GM12878 (cell line): ENCODE measurements at regions not wholly inside any gene's neighbourhood (a gene's known extent, or its start where the extent isn't known, plus 50 kb on each side); places are given as distances from the start of the nearest gene placed in this dataset.

ENCODE experiments used
- ATAC-seq: fragments of 200-7000 bp; cut with Tn5 transposase; 3 replicates; pipeline ENCODE4 v1.9.1; 2020; ENCODE audit warnings: mild to moderate bottlenecking, moderate library complexity
- BruUV-seq: library from RNA; stranded (reverse); fragments of 400-500 nt; replicated peaks from 2 replicates; lab custom pipeline; 2021; lab: Mats Ljungman, UMichigan
- CTCF ChIA-PET: fragments of 300-600 bp; sonication (Branson Sonifier 250); formaldehyde crosslinking; extraction: SDS; loops from one replicate; lab custom pipeline; 2021; ENCODE audit warnings: inconsistent platforms; lab: Yijun Ruan, JAX
- POLR2A ChIA-PET: fragments of 350-600 bp; formaldehyde crosslinking; extraction: SDS; loops from one replicate; lab custom pipeline; 2021; ENCODE audit warnings: inconsistent platforms; lab: Charles Lee
- RAD21 ChIA-PET: fragments of 300-600 bp; sonication (Branson Sonifier 250); formaldehyde crosslinking; loops from one replicate; lab custom pipeline; 2023; ENCODE audit warnings: antibody characterized with exemption; ENCODE audit not compliant: unreplicated experiment; lab: Charles Lee
- SMC1A ChIA-PET: fragments of 300-600 bp; sonication (Branson Sonifier 250); formaldehyde crosslinking; loops from one replicate; lab custom pipeline; 2023; ENCODE audit not compliant: unreplicated experiment, uncharacterized antibody; lab: Charles Lee
- DNase-seq: peaks from one replicate; pipeline ENCODE4 v3.0.0-alpha.2; 2011; ENCODE audit warnings: low read depth, low spot score
- FAIRE-seq: peaks from 3 replicates; lab custom pipeline; 2011; peaks lifted over from hg19 to GRCh38; lab: Jason Lieb, UNC
- H2AFZ ChIP-seq: 2 replicates; pipeline ENCODE4 v1.6.0; 2011; ENCODE audit warnings: low read depth, low read length, control low read depth; ENCODE audit not compliant: control insufficient read depth
- H3K27ac ChIP-seq: 2 replicates; pipeline ENCODE4 v1.5.1; 2011; ENCODE audit warnings: control low read depth; ENCODE audit not compliant: control insufficient read depth, insufficient read depth
- H3K27me3 ChIP-seq, 2 experiments: replicated peaks in 1 of 2; 2 replicates each; pipeline versions ENCODE4 v1.6.0 to v1.6.1; 2011; ENCODE audit warnings: low read length in 1 of 2; ENCODE audit not compliant: control insufficient read depth in 2 of 2, insufficient read depth in 2 of 2
- H3K36me3 ChIP-seq, 2 experiments: 2 replicates each; pipeline ENCODE4 v1.5.1; 2011; ENCODE audit warnings: low read length in 1 of 2; ENCODE audit not compliant: control insufficient read depth in 2 of 2, insufficient read depth in 2 of 2
- H3K4me1 ChIP-seq: 2 replicates; pipeline ENCODE4 v1.6.1; 2011; ENCODE audit warnings: mild to moderate bottlenecking, low read length, moderate library complexity, mixed read lengths; ENCODE audit not compliant: control insufficient read depth, insufficient read depth
- H3K4me2 ChIP-seq: 2 replicates; pipeline ENCODE4 v1.6.0; 2011; ENCODE audit warnings: control low read depth; ENCODE audit not compliant: control insufficient read depth, insufficient read depth
- H3K4me3 ChIP-seq: fragments of 200-600 bp; sonication (generic); 2 replicates; pipeline ENCODE4 v1.5.1; 2016
- H3K79me2 ChIP-seq: 2 replicates; pipeline ENCODE4 v1.6.0; 2011; ENCODE audit warnings: low read length; ENCODE audit not compliant: control insufficient read depth, insufficient read depth
- H3K9ac ChIP-seq: 2 replicates; pipeline ENCODE4 v1.8.0; 2011; ENCODE audit warnings: low read length, control low read depth, mixed read lengths; ENCODE audit not compliant: control insufficient read depth, insufficient read depth
- H3K9me3 ChIP-seq: replicated peaks from 3 replicates; pipeline ENCODE4 v1.5.1; 2011; ENCODE audit warnings: mild to moderate bottlenecking, low read length; ENCODE audit not compliant: control insufficient read depth, insufficient read depth
- H4K20me1 ChIP-seq: 2 replicates; pipeline ENCODE4 v1.6.0; 2011; ENCODE audit not compliant: control insufficient read depth, insufficient read depth
- ATF3 ChIP-seq: IDR thresholded peaks from 2 replicates; pipeline ENCODE4 v1.6.1; 2011; ENCODE audit warnings: low read depth, mild to moderate bottlenecking, low read length, moderate library complexity, borderline replicate concordance; ENCODE audit errors: extremely low read depth
- BACH1 ChIP-seq: fragments of 450-650 bp; IDR thresholded peaks from 2 replicates; pipeline ENCODE4 v1.6.1; 2017; ENCODE audit warnings: mild to moderate bottlenecking, borderline replicate concordance
- BCL11A ChIP-seq: IDR thresholded peaks from 2 replicates; pipeline ENCODE4 v1.6.1; 2011; ENCODE audit warnings: low read depth, low read length
- DPF2 ChIP-seq: fragments of 450-650 bp; IDR thresholded peaks from 2 replicates; pipeline ENCODE4 v1.6.1; 2017; ENCODE audit warnings: mild to moderate bottlenecking
- JUNB ChIP-seq: IDR thresholded peaks from 2 replicates; pipeline ENCODE4 v1.6.1; 2016; ENCODE audit warnings: antibody characterized with exemption, mild to moderate bottlenecking
- MYB ChIP-seq: fragments of 150-350 bp; IDR thresholded peaks from 2 replicates; pipeline ENCODE4 v1.6.1; 2014; ENCODE audit warnings: mild to moderate bottlenecking, low read depth, low read length, borderline replicate concordance
- NRF1 ChIP-seq: conservative IDR thresholded peaks from 2 replicates; pipeline ENCODE4 v1.6.1; 2011; ENCODE audit warnings: mild to moderate bottlenecking, low read depth, low read length, improper control_type of control experiment
- PAX5 ChIP-seq: IDR thresholded peaks from 2 replicates; pipeline ENCODE4 v1.6.1; 2011; ENCODE audit warnings: low read depth, low read length, borderline replicate concordance
- PML ChIP-seq: IDR thresholded peaks from 2 replicates; pipeline ENCODE4 v1.6.1; 2012; ENCODE audit warnings: low read length, inconsistent platforms
- RB1 ChIP-seq: fragments of 450-650 bp; formaldehyde crosslinking; IDR thresholded peaks from 2 replicates; pipeline ENCODE4 v1.6.1; 2017; ENCODE audit warnings: mild to moderate bottlenecking, borderline replicate concordance
- RUNX3 ChIP-seq: IDR thresholded peaks from 2 replicates; pipeline ENCODE4 v1.6.1; 2012; ENCODE audit warnings: low read length, inconsistent platforms
- SIN3A ChIP-seq: IDR thresholded peaks from 2 replicates; pipeline ENCODE4 v1.6.1; 2012; ENCODE audit warnings: low read depth, low read length, improper control_type of control experiment
- TCF3 ChIP-seq: IDR thresholded peaks from 2 replicates; pipeline ENCODE4 v1.6.1; 2012; ENCODE audit warnings: low read depth, mild to moderate bottlenecking, low read length, borderline replicate concordance; ENCODE audit not compliant: insufficient read depth
- YY1 ChIP-seq: IDR thresholded peaks from 2 replicates; pipeline ENCODE4 v1.6.1; 2011; ENCODE audit warnings: low read depth, mild to moderate bottlenecking, low read length
- ZNF274 ChIP-seq: IDR thresholded peaks from one replicate; pipeline ENCODE4 v1.8.0; 2011; ENCODE audit not compliant: insufficient read length, insufficient read depth
- WGBS: methylation state at CpG from one replicate; pipeline ENCODE4 v1.1.6; 2016; ENCODE audit warnings: low lambda C conversion rate; ENCODE audit not compliant: insufficient replicate concordance, insufficient coverage; ENCODE audit errors: missing lambda C conversion rate; 5-methylcytosine and 5-hydroxymethylcytosine counted together
- in situ Hi-C: fragments of 300-500 bp; cut with MboI; formaldehyde crosslinking; loops from 9 replicates; pipeline ENCODE4 v1.14.3; 2018; ENCODE audit warnings: mixed read lengths
- intact Hi-C: fragments of 100-400 bp; cut with micrococcal nuclease; formaldehyde crosslinking; loops from one replicate; pipeline ENCODE4 v1.14.2; 2022; ENCODE audit not compliant: unreplicated experiment
- TF ChIP-seq, protein P1 (sequence below): fragments of 450-650 bp; IDR thresholded peaks from 2 replicates; pipeline ENCODE4 v1.6.1; 2017; ENCODE audit warnings: mild to moderate bottlenecking, low read depth, inconsistent platforms; ENCODE audit not compliant: poor library complexity, severe bottlenecking

GRCh38 chr5:54740141-54740540, 222.6 kb downstream of the SNX18 start:
- RAD21 ChIA-PET, result no interaction called here
- WGBS, result 21% methylated on average over 5 of the region's 5 CpGs

More at GRCh38 chr5:54740141-54740540, 222.6 kb downstream of the SNX18 start:
- H3K9me3 ChIP-seq, result no peaks in the 10 kb centered on the region
- H3K79me2 ChIP-seq, result no peaks in the 10 kb centered on the region
- no peaks in the 10 kb centered on the region for H4K20me1 ChIP-seq
- no peak overlapping the region for H3K4me2 ChIP-seq
- POLR2A ChIA-PET, result no interaction called here
- intact Hi-C loops (no loop called here), in situ Hi-C loops (no loop called here)
- H3K27ac ChIP-seq, result no peak overlapping the region
- H3K4me1 ChIP-seq, result peaks cover 12% of the 10 kb centered on the region
- no peaks in the 10 kb centered on the region for H3K36me3 ChIP-seq
- no peak for TF ChIP-seq ATF3
- TF ChIP-seq, protein P1, sequence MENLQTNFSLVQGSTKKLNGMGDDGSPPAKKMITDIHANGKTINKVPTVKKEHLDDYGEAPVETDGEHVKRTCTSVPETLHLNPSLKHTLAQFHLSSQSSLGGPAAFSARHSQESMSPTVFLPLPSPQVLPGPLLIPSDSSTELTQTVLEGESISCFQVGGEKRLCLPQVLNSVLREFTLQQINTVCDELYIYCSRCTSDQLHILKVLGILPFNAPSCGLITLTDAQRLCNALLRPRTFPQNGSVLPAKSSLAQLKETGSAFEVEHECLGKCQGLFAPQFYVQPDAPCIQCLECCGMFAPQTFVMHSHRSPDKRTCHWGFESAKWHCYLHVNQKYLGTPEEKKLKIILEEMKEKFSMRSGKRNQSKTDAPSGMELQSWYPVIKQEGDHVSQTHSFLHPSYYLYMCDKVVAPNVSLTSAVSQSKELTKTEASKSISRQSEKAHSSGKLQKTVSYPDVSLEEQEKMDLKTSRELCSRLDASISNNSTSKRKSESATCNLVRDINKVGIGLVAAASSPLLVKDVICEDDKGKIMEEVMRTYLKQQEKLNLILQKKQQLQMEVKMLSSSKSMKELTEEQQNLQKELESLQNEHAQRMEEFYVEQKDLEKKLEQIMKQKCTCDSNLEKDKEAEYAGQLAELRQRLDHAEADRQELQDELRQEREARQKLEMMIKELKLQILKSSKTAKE, result no peak
- TF ChIP-seq RUNX3, result no peak
- TF ChIP-seq JUNB, result no peak
- TF ChIP-seq PML, result no peak
- TF ChIP-seq NRF1, result no peak
- TF ChIP-seq YY1, result no peak
- no peak for TF ChIP-seq BCL11A
- TF ChIP-seq PAX5, result no peak
- no peak for TF ChIP-seq SIN3A
- TF ChIP-seq DPF2, result no peak
- no peak for TF ChIP-seq BACH1
- no peak for TF ChIP-seq MYB
- TF ChIP-seq TCF3, result no peak
- no peak for TF ChIP-seq ZNF274
- TF ChIP-seq RB1, result no peak
- TF ChIP-seq, all 136 proteins: peak for 0
- H3K27me3 ChIP-seq, result no peaks in the 10 kb centered on the region
- DNase-seq, result no peak
- H3K4me3 ChIP-seq, result no peak overlapping the region
- SMC1A ChIA-PET, result interaction anchor here (1.0 kb wide), 1 partner anchor 9 kb away, joined by 3 read pairs; no protein-coding TSS in a partner anchor
- CTCF ChIA-PET, result no interaction called here
- H3K9ac ChIP-seq, result no peak overlapping the region
- FAIRE-seq, result no peak
- no peak for ATAC-seq
- no peak overlapping the region for H2AFZ ChIP-seq
- no TSS peak for BruUV-seq
